ENCODE measurements at regions not wholly inside any gene's neighbourhood (a gene's known extent, or its start where the extent isn't known, plus 50 kb on each side); places are given as distances from the start of the nearest gene placed in this dataset.

DNA sequence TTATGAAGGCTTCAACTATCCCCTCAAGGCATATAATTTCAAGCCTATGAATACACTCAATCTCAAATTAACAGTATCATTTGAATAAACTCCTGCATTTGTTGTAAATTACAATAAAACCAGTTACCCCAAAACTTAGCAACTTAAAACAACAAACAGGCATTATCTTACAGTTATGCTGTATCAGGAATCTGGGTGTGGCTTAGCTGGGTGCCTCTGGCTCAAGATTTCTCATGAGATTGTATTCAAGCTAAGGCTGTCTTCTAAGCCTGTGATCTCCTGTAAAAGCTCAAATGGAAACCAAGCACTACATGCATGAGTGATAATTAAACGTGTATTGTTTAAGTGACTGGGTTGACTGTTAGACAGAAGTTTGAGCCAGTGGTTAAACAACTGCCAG, 341.0 kb upstream of the PHF14 start:
- no peak overlapping the region for H3K4me3 Mint-ChIP-seq
- peaks cover 12% of the 10 kb centered on the region for H3K36me3 Mint-ChIP-seq (ENCODE audit: low read depth)
- H3K27me3 Mint-ChIP-seq (ENCODE audit: low read depth) = no peaks in the 10 kb centered on the region
- no peaks in the 10 kb centered on the region for H3K4me1 Mint-ChIP-seq
- no peak overlapping the region for H3K27ac Mint-ChIP-seq (ENCODE audit: unreplicated experiment)
- H3K9me3 Mint-ChIP-seq = peaks cover 11% of the 10 kb centered on the region
- TF ChIP-seq, protein P1, sequence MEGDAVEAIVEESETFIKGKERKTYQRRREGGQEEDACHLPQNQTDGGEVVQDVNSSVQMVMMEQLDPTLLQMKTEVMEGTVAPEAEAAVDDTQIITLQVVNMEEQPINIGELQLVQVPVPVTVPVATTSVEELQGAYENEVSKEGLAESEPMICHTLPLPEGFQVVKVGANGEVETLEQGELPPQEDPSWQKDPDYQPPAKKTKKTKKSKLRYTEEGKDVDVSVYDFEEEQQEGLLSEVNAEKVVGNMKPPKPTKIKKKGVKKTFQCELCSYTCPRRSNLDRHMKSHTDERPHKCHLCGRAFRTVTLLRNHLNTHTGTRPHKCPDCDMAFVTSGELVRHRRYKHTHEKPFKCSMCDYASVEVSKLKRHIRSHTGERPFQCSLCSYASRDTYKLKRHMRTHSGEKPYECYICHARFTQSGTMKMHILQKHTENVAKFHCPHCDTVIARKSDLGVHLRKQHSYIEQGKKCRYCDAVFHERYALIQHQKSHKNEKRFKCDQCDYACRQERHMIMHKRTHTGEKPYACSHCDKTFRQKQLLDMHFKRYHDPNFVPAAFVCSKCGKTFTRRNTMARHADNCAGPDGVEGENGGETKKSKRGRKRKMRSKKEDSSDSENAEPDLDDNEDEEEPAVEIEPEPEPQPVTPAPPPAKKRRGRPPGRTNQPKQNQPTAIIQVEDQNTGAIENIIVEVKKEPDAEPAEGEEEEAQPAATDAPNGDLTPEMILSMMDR (conservative IDR thresholded peaks at IDR 0.05) = no peak
- no peak for DNase-seq (ENCODE audit: low read depth, low spot score)

DNA sequence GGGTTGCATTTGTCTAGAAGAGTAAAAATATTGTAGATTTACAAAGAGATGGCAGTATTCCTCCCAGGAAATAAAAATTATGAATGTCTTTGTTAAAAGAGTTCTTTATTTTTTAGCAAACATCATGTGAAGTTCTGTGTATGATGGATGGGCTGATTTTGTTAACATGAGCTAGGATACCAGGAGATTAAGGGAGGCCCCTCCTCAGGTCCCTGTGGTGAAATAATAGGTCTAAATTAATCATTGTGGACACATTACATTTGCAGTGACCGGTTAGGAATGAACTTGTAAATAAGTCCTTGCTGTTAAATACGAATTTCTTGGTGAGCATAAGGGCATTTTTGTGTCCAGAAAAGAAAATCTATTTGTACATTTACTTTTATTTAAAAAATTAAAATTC, 339.4 kb upstream of the PHF14 start:
- Mint-ChIP-seq H3K36me3 (ENCODE audit: low read depth) (peaks cover 9% of the 10 kb centered on the region), H3K27ac (ENCODE audit: unreplicated experiment) (no peak overlapping the region), H3K9me3 (peaks cover 5% of the 10 kb centered on the region), H3K4me1 (no peaks in the 10 kb centered on the region), H3K27me3 (ENCODE audit: low read depth) (no peaks in the 10 kb centered on the region), H3K4me3 (no peak overlapping the region)
- no peak for DNase-seq (ENCODE audit: low read depth, low spot score)
- TF ChIP-seq, protein P1 (conservative IDR thresholded peaks at IDR 0.05) = no peak

DNA sequence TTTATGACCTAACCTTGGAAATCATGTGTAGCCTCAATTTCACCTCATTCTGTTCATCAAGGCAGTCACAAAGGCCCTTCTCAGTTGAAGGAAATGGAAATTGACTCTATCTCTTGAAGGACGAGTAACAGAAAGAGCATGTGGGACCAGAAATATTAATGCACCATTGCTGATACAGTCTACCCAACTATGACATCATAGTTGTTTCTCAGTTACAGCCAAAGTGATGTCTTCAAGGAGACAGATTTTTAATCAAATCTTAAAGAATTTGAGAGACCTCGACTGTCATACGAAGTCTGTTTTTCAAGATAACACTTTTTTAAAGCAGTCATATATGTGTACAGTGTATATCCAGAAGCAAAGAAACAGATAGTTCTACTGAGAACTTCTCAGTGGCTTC, 335.7 kb upstream of the PHF14 start:
- H3K4me3 Mint-ChIP-seq = no peak overlapping the region
- TF ChIP-seq, protein P1 (conservative IDR thresholded peaks at IDR 0.05) = no peak
- no peaks in the 10 kb centered on the region for H3K27me3 Mint-ChIP-seq (ENCODE audit: low read depth)
- no peaks in the 10 kb centered on the region for H3K9me3 Mint-ChIP-seq
- H3K27ac Mint-ChIP-seq (ENCODE audit: unreplicated experiment) = no peak overlapping the region
- no peaks in the 10 kb centered on the region for H3K36me3 Mint-ChIP-seq (ENCODE audit: low read depth)
- no peaks in the 10 kb centered on the region for H3K4me1 Mint-ChIP-seq
- DNase-seq (ENCODE audit: low read depth, low spot score) = no peak

DNA sequence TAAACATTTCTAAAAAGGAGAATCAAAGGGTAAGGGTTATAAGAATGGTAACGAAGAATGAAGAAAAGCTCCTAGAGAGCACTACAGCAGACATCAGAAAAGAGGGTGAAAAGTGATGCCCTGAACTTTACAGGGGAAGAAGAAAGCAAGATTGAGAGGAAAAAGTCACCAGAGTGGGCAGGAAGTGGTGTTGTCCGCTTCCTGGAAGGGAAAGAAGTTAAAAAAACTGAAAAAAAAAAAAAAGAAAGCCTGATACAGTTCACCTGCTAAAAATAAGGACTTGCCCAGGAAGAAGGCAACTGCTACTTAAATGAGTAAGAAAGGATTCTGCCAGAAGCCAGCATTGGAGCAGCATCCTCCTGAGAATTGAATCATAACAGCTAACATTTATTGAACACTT, 330.1 kb upstream of the PHF14 start:
- H3K9me3 Mint-ChIP-seq = no peaks in the 10 kb centered on the region
- no peaks in the 10 kb centered on the region for H3K4me1 Mint-ChIP-seq
- TF ChIP-seq, protein P1 (conservative IDR thresholded peaks at IDR 0.05) = no peak
- DNase-seq (ENCODE audit: low read depth, low spot score) = no peak
- H3K27me3 Mint-ChIP-seq (ENCODE audit: low read depth) = no peaks in the 10 kb centered on the region
- H3K27ac Mint-ChIP-seq (ENCODE audit: unreplicated experiment) = no peak overlapping the region
- no peak overlapping the region for H3K4me3 Mint-ChIP-seq
- H3K36me3 Mint-ChIP-seq (ENCODE audit: low read depth) = no peaks in the 10 kb centered on the region

DNA sequence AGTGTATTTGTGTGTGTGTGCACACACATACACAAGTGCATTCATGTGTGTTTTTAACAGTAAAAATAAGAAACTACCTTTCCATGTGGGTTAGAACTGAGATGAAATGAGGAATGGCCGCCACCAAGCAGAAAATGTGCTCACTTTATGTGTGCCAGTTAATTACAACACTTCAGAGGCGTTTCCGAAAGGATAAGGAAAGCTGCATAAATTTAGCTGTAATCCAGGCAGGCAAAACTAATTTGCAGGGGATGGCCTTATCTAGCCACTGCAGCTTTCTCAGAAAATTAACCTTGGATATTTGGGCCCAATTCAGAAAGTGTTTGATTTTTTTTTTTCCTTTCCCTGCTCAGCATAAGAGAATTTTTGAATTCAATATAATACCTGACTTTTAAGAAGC, 328.8 kb upstream of the PHF14 start:
- Mint-ChIP-seq H3K36me3 (ENCODE audit: low read depth) (no peaks in the 10 kb centered on the region), H3K27me3 (ENCODE audit: low read depth) (no peaks in the 10 kb centered on the region), H3K4me3 (no peak overlapping the region), H3K4me1 (no peaks in the 10 kb centered on the region), H3K27ac (ENCODE audit: unreplicated experiment) (no peak overlapping the region), H3K9me3 (no peaks in the 10 kb centered on the region)
- DNase-seq (ENCODE audit: low read depth, low spot score) = no peak
- TF ChIP-seq, protein P1 (conservative IDR thresholded peaks at IDR 0.05) = no peak

DNA sequence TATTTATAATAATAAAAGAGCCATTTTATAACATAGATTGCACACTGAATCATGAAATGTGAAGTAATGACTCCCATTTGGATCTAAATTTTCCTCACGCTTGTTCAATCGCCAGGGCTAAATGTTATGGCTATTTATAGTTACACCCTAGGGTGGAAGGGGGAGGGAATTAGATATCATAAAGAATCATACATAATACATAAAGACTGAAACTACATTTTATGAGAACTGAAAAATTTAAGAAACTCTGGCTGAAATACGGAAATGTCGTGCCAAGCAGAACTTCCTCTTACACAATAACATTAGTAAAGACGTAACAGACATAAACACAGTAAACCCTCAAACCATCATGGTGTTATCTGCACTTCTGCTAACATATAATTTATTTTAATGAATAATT, 327.5 kb upstream of the PHF14 start:
- Mint-ChIP-seq H3K36me3 (ENCODE audit: low read depth) (no peaks in the 10 kb centered on the region), H3K4me3 (no peak overlapping the region), H3K27me3 (ENCODE audit: low read depth) (no peaks in the 10 kb centered on the region), H3K27ac (ENCODE audit: unreplicated experiment) (no peak overlapping the region), H3K9me3 (no peaks in the 10 kb centered on the region), H3K4me1 (no peaks in the 10 kb centered on the region)
- TF ChIP-seq, protein P1 (conservative IDR thresholded peaks at IDR 0.05) = no peak
- no peak for DNase-seq (ENCODE audit: low read depth, low spot score)

All from neural crest cell (in vitro differentiated cells).